SK-N-SH (cell line): ENCODE measurements at regions not wholly inside any gene's neighbourhood (a gene's known extent, or its start where the extent isn't known, plus 50 kb on each side); places are given as distances from the start of the nearest gene placed in this dataset.

Source experiments
- CTCF ChIA-PET: fragments of 300-600, 350-600 bp; formaldehyde crosslinking; extraction: SDS; loops from one replicate; lab custom pipeline; 2021; lab: Yijun Ruan, JAX
- POLR2A ChIA-PET: fragments of 350-600 bp; sonication (Branson Sonifier 250); formaldehyde crosslinking; extraction: SDS; loops from one replicate; lab custom pipeline; 2020; ENCODE audit warnings: antibody characterized with exemption, inconsistent platforms; lab: Yijun Ruan, JAX
- DNase-seq: peaks from one replicate; pipeline ENCODE4 v3.0.0; 2012
- H2AFZ ChIP-seq: fragments of 200-600 bp; sonication (generic); 2 replicates; pipeline ENCODE4 v1.8.1; 2016; ENCODE audit warnings: antibody characterized with exemption, mild to moderate bottlenecking, low read depth
- H3F3A ChIP-seq: fragments of 200-600 bp; sonication (generic); replicated peaks from 2 replicates; pipeline ENCODE3; 2016; ENCODE audit warnings: antibody characterized with exemption, mild to moderate bottlenecking; ENCODE audit not compliant: insufficient read depth
- H3K27ac ChIP-seq, 2 experiments: fragments of 200-500 bp in 1 of 2; fragments of 200-600 bp in 1 of 2; sonication (Bioruptor generic) in 1 of 2; sonication (generic), shearing (Covaris generic) in 1 of 2; 2 replicates each; pipeline versions ENCODE4 v1.5.1 to v1.6.1; 2014 to 2016; ENCODE audit warnings: low read depth in 2 of 2, inconsistent platforms in 1 of 2, low read length in 1 of 2, mild to moderate bottlenecking in 1 of 2, mixed read lengths in 1 of 2
- H3K27me3 ChIP-seq: fragments of 200-600 bp; sonication (generic), shearing (Covaris generic); 2 replicates; pipeline ENCODE4 v1.6.1; 2016; ENCODE audit warnings: mixed run types; ENCODE audit not compliant: insufficient read depth
- H3K36me3 ChIP-seq, 2 experiments: fragments of 200-500 bp in 1 of 2; fragments of 200-600 bp in 1 of 2; sonication (Bioruptor generic) in 1 of 2; sonication (generic) in 1 of 2; replicated peaks in 1 of 2; 2 replicates each; pipeline versions ENCODE3 to v1.5.1; 2014 to 2016; ENCODE audit warnings: low read length in 1 of 2, mild to moderate bottlenecking in 1 of 2; ENCODE audit not compliant: insufficient read depth in 2 of 2, control insufficient read depth in 1 of 2
- H3K4me1 ChIP-seq, 2 experiments: fragments of 200-500 bp in 1 of 2; fragments of 200-600 bp in 1 of 2; sonication (Bioruptor generic) in 1 of 2; sonication (generic), shearing (Covaris generic) in 1 of 2; 2 replicates each; pipeline versions ENCODE4 v1.5.1 to v1.6.1; 2014 to 2016; ENCODE audit warnings: low read depth in 1 of 2, low read length in 1 of 2, mixed run types in 1 of 2; ENCODE audit not compliant: insufficient read depth in 2 of 2, control insufficient read depth in 1 of 2
- H3K4me2 ChIP-seq: fragments of 200-600 bp; sonication (generic), shearing (Covaris generic); 2 replicates; pipeline ENCODE4 v1.6.1; 2017; ENCODE audit warnings: mixed run types
- H3K4me3 ChIP-seq, 2 experiments: fragments of 200-500 bp in 1 of 2; fragments of 200-600 bp in 1 of 2; sonication (Bioruptor generic) in 1 of 2; sonication (generic), shearing (Covaris generic) in 1 of 2; 2 replicates each; pipeline versions ENCODE4 v1.5.1 to v1.8.1; 2014 to 2016; ENCODE audit warnings: low read depth in 2 of 2, inconsistent platforms in 1 of 2, low read length in 1 of 2, mild to moderate bottlenecking in 1 of 2, mixed read lengths in 1 of 2, moderate library complexity in 1 of 2
- H3K79me2 ChIP-seq: fragments of 200-600 bp; sonication (generic); 2 replicates; pipeline ENCODE4 v1.8.1; 2017; ENCODE audit warnings: mild to moderate bottlenecking; ENCODE audit not compliant: insufficient read depth
- H3K9ac ChIP-seq: fragments of 200-600 bp; sonication (generic); 2 replicates; pipeline ENCODE4 v1.6.1; 2017; ENCODE audit warnings: mixed run types
- H3K9me2 ChIP-seq: fragments of 200-600 bp; sonication (generic); 2 replicates; pipeline ENCODE4 v1.6.1; 2017; ENCODE audit warnings: mixed run types
- H3K9me3 ChIP-seq: fragments of 200-600 bp; sonication (generic); 2 replicates; pipeline ENCODE4 v1.6.1; 2017; ENCODE audit warnings: mixed run types, mild to moderate bottlenecking, moderate library complexity
- H4K20me1 ChIP-seq: fragments of 200-600 bp; sonication (generic); 2 replicates; pipeline ENCODE4 v1.6.1; 2017; ENCODE audit warnings: mild to moderate bottlenecking, mixed run types; ENCODE audit not compliant: insufficient read depth
- EP300 ChIP-seq, 2 experiments: IDR thresholded peaks; 2 replicates each; pipeline versions ENCODE4 v1.4.0 to v1.6.1; 2012; ENCODE audit warnings: borderline replicate concordance in 1 of 2, low read depth in 1 of 2, low read length in 1 of 2
- EZH2phosphoT487 ChIP-seq: fragments of 200-600 bp; sonication (generic); IDR thresholded peaks from 2 replicates; pipeline ENCODE4 v1.6.1; 2017; ENCODE audit warnings: low read depth, mixed run types, mild to moderate bottlenecking, antibody characterized with exemption, moderate library complexity, borderline replicate concordance
- FOSL2 ChIP-seq: IDR thresholded peaks from 2 replicates; pipeline ENCODE4 v1.4.0; 2012; ENCODE audit warnings: low read depth, mild to moderate bottlenecking, moderate library complexity, borderline replicate concordance
- GABPA ChIP-seq: IDR thresholded peaks from 2 replicates; pipeline ENCODE4 v1.4.0; 2012; ENCODE audit warnings: low read depth, mild to moderate bottlenecking
- GATA2 ChIP-seq: sonication (generic); formaldehyde crosslinking; IDR thresholded peaks from 2 replicates; pipeline ENCODE4 v1.5.0; 2020; ENCODE audit warnings: mild to moderate bottlenecking, missing genetic modification reagents
- JUND ChIP-seq: IDR thresholded peaks from 2 replicates; pipeline ENCODE4 v1.4.0; 2012
- MEF2A ChIP-seq: IDR thresholded peaks from 2 replicates; pipeline ENCODE4 v1.4.0; 2012; ENCODE audit warnings: low read depth, borderline replicate concordance
- NFIC ChIP-seq: IDR thresholded peaks from 2 replicates; pipeline ENCODE4 v1.4.0; 2012; ENCODE audit warnings: borderline replicate concordance
- NRF1 ChIP-seq: IDR thresholded peaks from 2 replicates; pipeline ENCODE4 v1.6.1; 2012; ENCODE audit warnings: low read depth, mild to moderate bottlenecking, low read length
- RAD21 ChIP-seq: IDR thresholded peaks from 2 replicates; pipeline ENCODE4 v1.6.1; 2012; ENCODE audit warnings: mild to moderate bottlenecking, low read length
- RCOR1 ChIP-seq: fragments of 150-350 bp; IDR thresholded peaks from 2 replicates; pipeline ENCODE4 v1.6.1; 2017; ENCODE audit warnings: antibody characterized with exemption, low read length
- RXRA ChIP-seq: IDR thresholded peaks from 2 replicates; pipeline ENCODE4 v1.4.0; 2012; ENCODE audit warnings: low read depth, mild to moderate bottlenecking, borderline replicate concordance
- SMC3 ChIP-seq: IDR thresholded peaks from 2 replicates; pipeline ENCODE4 v1.6.1; 2012; ENCODE audit warnings: low read depth, low read length, improper control_type of control experiment
- TCF12 ChIP-seq: IDR thresholded peaks from 2 replicates; pipeline ENCODE4 v1.4.0; 2012
- TEAD4 ChIP-seq: IDR thresholded peaks from 2 replicates; pipeline ENCODE4 v1.4.0; 2012; ENCODE audit warnings: mild to moderate bottlenecking, borderline replicate concordance; ENCODE audit not compliant: insufficient read depth
- YY1 ChIP-seq: IDR thresholded peaks from 2 replicates; pipeline ENCODE4 v1.4.0; 2012; ENCODE audit warnings: low read depth, mild to moderate bottlenecking
- WGBS: methylation state at CpG from one replicate; pipeline ENCODE4 v1.1.6; 2017; ENCODE audit warnings: low lambda C conversion rate; 5-methylcytosine and 5-hydroxymethylcytosine counted together
- TF ChIP-seq, protein P1 (sequence below): IDR thresholded peaks from 2 replicates; pipeline ENCODE4 v1.6.1; 2012; ENCODE audit warnings: mild to moderate bottlenecking, low read depth, low read length, moderate library complexity
- TF ChIP-seq, protein P2 (sequence below): fragments of 150-350 bp; IDR thresholded peaks from 2 replicates; pipeline ENCODE4 v1.6.1; 2016; ENCODE audit warnings: mild to moderate bottlenecking, low read depth, low read length

DNA sequence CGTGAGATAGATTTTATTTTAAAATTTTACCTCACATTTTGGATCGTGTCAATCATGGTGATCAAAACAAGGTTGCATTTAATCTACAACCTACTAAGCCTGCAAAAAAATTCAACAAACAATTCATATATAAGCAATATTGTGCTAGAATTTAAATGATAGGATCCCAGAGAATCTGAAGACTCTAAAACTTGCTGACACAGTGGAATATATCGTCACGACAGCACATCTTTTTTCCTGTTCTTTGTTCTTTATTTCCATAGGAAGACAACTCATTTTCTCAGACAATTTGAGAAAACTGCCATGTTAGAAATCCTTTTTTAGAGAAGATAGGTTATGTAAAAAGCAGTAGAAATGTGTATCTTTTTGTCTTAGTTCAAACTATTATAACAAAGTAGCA lies 820.2 kb upstream of the CELF2 start:
- H3K9me3 ChIP-seq: peaks cover 4% of the 10 kb centered on the region; the same call in 1 of the 2 replicates
- no peaks in the 10 kb centered on the region for H3K9me2 ChIP-seq
- CTCF ChIA-PET: no interaction called here
- H3K4me1 ChIP-seq: no peaks in the 10 kb centered on the region
- POLR2A ChIA-PET: no interaction called here
- H4K20me1 ChIP-seq: no peaks in the 10 kb centered on the region
- H3K79me2 ChIP-seq: no peaks in the 10 kb centered on the region
- no peak overlapping the region for H2AFZ ChIP-seq
- H3K4me3 ChIP-seq: no peak overlapping the region
- H3K9ac ChIP-seq: no peak overlapping the region
- H3K27ac ChIP-seq: no peak overlapping the region
- H3K4me2 ChIP-seq: no peak overlapping the region
- DNase-seq: no peak
- H3F3A ChIP-seq: no peaks in the 10 kb centered on the region
- H3K27me3 ChIP-seq: no peaks in the 10 kb centered on the region
- WGBS: 55% methylated on average over 4 of the region's 4 CpGs
- no peak for TF ChIP-seq GABPA
- no peak for TF ChIP-seq GATA2 (CRISPR knock-in tag)
- no peak for TF ChIP-seq SMC3
- no peak for TF ChIP-seq NRF1
- TF ChIP-seq EP300 (IDR thresholded peaks at IDR 0.05; ENCODE audit: borderline replicate concordance in 1 of 2, low read depth in 1 of 2, low read length in 1 of 2): no peak
- TF ChIP-seq RAD21: no peak
- no peak for TF ChIP-seq EZH2phosphoT487
- TF ChIP-seq NFIC: no peak
- TF ChIP-seq TCF12: no peak
- TF ChIP-seq, protein P1, sequence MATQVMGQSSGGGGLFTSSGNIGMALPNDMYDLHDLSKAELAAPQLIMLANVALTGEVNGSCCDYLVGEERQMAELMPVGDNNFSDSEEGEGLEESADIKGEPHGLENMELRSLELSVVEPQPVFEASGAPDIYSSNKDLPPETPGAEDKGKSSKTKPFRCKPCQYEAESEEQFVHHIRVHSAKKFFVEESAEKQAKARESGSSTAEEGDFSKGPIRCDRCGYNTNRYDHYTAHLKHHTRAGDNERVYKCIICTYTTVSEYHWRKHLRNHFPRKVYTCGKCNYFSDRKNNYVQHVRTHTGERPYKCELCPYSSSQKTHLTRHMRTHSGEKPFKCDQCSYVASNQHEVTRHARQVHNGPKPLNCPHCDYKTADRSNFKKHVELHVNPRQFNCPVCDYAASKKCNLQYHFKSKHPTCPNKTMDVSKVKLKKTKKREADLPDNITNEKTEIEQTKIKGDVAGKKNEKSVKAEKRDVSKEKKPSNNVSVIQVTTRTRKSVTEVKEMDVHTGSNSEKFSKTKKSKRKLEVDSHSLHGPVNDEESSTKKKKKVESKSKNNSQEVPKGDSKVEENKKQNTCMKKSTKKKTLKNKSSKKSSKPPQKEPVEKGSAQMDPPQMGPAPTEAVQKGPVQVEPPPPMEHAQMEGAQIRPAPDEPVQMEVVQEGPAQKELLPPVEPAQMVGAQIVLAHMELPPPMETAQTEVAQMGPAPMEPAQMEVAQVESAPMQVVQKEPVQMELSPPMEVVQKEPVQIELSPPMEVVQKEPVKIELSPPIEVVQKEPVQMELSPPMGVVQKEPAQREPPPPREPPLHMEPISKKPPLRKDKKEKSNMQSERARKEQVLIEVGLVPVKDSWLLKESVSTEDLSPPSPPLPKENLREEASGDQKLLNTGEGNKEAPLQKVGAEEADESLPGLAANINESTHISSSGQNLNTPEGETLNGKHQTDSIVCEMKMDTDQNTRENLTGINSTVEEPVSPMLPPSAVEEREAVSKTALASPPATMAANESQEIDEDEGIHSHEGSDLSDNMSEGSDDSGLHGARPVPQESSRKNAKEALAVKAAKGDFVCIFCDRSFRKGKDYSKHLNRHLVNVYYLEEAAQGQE: no peak
- no peak for TF ChIP-seq JUND
- TF ChIP-seq RXRA: no peak
- TF ChIP-seq, protein P2, sequence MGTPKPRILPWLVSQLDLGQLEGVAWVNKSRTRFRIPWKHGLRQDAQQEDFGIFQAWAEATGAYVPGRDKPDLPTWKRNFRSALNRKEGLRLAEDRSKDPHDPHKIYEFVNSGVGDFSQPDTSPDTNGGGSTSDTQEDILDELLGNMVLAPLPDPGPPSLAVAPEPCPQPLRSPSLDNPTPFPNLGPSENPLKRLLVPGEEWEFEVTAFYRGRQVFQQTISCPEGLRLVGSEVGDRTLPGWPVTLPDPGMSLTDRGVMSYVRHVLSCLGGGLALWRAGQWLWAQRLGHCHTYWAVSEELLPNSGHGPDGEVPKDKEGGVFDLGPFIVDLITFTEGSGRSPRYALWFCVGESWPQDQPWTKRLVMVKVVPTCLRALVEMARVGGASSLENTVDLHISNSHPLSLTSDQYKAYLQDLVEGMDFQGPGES: no peak
- TF ChIP-seq YY1: no peak
- H3K36me3 ChIP-seq: no peaks in the 10 kb centered on the region

DNA sequence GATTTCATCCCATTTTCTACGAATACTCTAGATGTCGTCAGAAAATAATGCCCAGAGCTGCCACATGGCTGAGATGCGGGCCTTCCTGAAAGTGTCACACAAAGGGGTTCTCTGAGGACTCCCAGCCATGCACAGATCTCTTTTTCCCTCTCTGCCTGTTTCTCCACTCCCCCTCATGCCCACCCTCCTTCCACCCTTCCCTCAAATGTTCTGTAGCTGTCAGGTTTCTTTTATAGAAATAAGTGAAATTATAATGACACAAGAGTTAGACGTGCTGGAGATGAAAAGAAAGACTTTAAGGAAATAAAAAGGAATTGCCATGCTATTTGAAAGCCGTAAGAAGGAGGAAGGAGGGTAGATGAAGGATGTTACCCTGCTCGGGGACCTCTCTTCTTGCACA lies 819.3 kb upstream of the CELF2 start:
- no peak overlapping the region for H3K27ac ChIP-seq
- no peak overlapping the region for H3K4me3 ChIP-seq
- ChIA-PET POLR2A (no interaction called here), CTCF (no interaction called here)
- no peak overlapping the region for H3K9ac ChIP-seq
- H3K36me3 ChIP-seq: no peaks in the 10 kb centered on the region
- H3K9me3 ChIP-seq: peaks cover 4% of the 10 kb centered on the region; the same call in 1 of the 2 replicates
- no peaks in the 10 kb centered on the region for H3K27me3 ChIP-seq
- 25% methylated on average over 6 of the region's 6 CpGs for WGBS
- no peaks in the 10 kb centered on the region for H3F3A ChIP-seq
- DNase-seq: no peak
- no peaks in the 10 kb centered on the region for H3K79me2 ChIP-seq
- no peak overlapping the region for H2AFZ ChIP-seq
- no peak overlapping the region for H3K4me2 ChIP-seq
- no peaks in the 10 kb centered on the region for H3K9me2 ChIP-seq
- no peaks in the 10 kb centered on the region for H4K20me1 ChIP-seq
- no peaks in the 10 kb centered on the region for H3K4me1 ChIP-seq
- no peak for TF ChIP-seq RCOR1
- TF ChIP-seq MEF2A: no peak
- TF ChIP-seq, protein P2: no peak
- TF ChIP-seq FOSL2: no peak
- TF ChIP-seq, protein P1: no peak
- no peak for TF ChIP-seq EP300 (IDR thresholded peaks at IDR 0.05; ENCODE audit: borderline replicate concordance in 1 of 2, low read depth in 1 of 2, low read length in 1 of 2)
- no peak for TF ChIP-seq EZH2phosphoT487
- TF ChIP-seq TEAD4: no peak
